Lung microvascular endothelial cell (primary cell): ENCODE measurements at regions not wholly inside any gene's neighbourhood (a gene's known extent, or its start where the extent isn't known, plus 50 kb on each side); places are given as distances from the start of the nearest gene placed in this dataset.

ENCODE experiments used
- DNase-seq, 2 donors: peaks; one replicate each; pipeline versions ENCODE4 v3.0.0 to v3.0.0-alpha.2; 2010; ENCODE audit warnings: low read depth in 2 of 2

GRCh38 chr4:56086561-56086960 is 137.8 kb downstream of the CEP135 start:
- DNase-seq: peak; percentile 45 to 62

- peak in 1 of 2 donors; percentile 7 for DNase-seq
Measured at GRCh38 chr4:56086073-56086541, 137.4 kb downstream of the CEP135 start.

GRCh38 chr4:56085275-56085674 is 136.5 kb downstream of the CEP135 start:
- DNase-seq: no peak

DNA sequence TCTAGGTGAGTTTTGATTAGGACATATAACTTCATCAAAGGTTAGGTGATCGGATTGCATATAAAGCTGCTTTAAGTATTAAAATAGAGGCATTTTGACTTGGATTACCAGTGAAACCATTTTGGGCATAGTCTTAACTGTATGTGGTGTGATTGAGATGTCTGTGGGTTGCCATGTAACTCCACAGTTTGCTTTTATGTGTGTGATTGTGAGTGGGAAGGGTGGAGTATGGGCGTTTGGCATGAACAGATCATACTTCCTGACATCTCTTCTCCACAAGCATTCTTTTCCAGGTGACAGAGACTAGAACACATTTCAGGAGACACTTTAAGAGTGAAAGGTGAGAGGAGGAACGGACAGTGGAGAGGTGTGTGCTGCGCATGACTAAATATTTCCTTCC is 136.1 kb downstream of the CEP135 start:
- DNase-seq: peak in 1 of 2 donors; percentile 20
